ENCODE measurements at regions not wholly inside any gene's neighbourhood (a gene's known extent, or its start where the extent isn't known, plus 50 kb on each side); places are given as distances from the start of the nearest gene placed in this dataset.
"Not testable (repeated sequence)": the region's sequence is repeated elsewhere in the genome, so short reads cannot be mapped to it uniquely, and the experiment has no call there.

DNA sequence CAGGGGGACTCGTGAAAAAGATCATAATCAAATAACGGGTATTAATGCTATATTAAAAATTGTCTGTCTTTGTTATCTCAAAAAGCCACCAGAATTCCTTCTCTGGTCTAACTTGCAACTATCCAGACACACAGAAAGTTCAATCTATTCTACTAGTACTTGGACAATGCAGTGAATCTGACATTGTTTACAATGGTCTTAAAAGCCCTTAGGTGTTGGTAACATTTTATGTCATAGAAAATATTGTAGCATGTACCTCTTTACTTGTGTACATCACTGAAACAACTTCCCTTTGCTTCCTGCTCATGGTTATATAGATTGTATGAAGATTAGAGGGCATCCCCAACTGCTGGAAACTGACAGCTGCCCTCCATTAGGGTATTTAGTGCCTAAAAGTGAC is 71.1 kb upstream of the PPP3CA start:
- DNase-seq (ENCODE audit: low spot score), result no peak

DNA sequence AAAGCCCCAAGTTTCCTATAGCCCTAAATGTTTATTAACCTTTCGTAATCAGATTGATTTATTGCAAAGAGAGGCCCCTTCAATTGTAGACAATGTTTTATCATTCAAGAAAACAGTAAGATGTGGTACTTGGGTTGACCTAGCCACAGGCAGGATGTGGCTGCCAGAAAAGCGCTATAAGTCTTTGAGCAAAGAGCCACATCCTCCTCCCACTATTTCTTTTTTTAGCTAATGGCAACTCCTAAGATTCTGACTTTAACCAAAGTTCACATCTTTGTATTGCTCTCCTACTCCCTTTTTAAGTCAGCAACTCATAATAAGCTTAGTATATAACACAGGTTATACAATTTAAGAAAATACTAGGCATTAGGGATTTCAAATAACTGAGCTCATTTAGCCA is 70.7 kb upstream of the PPP3CA start:
- DNase-seq (ENCODE audit: low spot score), result no peak

DNA sequence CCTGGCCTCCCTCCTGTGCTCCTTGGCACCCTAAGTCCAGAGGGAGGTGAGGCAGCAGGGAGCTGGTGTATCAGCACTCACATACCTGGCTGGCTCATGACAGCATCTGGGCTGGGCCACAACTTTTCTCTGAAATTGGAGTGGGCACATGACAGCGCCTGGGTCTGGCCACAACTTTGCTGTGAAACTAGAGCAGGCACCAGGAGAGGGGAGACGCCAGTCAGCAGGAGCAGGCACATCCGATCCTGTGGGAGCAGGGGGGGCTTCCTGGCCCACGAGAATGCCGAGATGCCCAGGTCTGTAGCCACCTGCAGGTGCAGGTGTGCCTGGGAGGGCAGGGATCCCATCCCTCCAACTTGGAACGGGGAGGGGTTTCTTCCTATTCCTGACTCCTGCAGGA is 69.7 kb upstream of the PPP3CA start:
- no peak for DNase-seq (ENCODE audit: low spot score)

DNA sequence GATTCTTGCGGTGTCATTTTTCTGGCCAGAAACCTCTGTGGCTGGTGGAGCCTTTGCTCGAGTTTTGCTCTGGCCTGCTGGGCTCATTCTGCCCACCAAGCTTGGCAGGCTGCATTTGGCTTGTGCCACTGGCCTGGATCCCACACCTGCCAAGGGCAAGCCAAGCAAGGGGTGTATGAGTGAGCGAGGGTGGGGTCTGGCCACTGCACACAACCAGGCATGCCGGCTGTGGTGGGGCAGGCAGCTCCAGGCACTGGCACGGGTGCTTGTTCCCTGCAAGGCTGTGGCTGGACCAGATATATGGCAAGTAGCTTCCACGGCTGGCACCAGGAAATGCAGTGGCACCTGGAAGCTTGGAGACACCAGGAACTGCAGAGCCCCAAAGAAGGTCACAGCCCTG is 68.6 kb upstream of the PPP3CA start:
- no peak for DNase-seq (ENCODE audit: low spot score)

DNA sequence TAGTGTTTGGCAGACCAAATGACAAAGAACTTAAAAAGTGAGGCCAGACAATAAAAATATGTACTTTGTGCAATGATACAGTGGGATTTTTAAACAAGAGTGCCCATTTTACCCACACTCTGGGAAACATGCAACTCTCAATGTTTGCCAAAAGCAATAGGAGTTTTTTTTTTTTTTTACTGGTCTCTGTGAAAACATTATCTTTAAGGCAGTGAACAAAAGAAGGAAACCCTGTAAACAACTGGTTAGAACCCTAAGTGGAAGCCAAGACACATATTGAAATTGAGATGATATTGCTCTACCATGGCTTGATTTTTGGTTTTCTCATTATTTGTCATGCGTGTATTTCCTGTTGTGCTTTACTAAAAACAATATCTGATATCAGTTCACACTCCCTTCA is 67.2 kb upstream of the PPP3CA start:
- DNase-seq (ENCODE audit: low spot score), result no peak

DNA sequence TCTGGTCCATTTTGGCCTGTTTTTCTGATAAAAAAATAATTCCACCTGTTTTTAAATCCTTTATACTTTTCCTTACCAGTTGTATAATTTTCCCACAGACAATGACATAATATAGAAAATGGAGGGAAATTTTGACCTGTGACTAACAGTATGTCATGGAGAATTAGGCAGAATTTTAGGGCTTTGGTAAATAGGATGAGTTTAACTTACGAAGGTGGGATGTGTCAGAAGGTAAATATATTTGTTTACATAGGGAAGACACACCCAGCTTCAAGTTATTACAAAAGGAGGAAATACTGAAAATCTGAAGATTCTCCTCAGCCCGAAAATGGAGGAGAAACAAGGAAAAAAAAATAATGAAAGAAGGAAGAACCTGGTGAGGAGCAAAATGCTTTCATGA is 64.6 kb upstream of the PPP3CA start:
- no peak for DNase-seq (ENCODE audit: low spot score)

DNA sequence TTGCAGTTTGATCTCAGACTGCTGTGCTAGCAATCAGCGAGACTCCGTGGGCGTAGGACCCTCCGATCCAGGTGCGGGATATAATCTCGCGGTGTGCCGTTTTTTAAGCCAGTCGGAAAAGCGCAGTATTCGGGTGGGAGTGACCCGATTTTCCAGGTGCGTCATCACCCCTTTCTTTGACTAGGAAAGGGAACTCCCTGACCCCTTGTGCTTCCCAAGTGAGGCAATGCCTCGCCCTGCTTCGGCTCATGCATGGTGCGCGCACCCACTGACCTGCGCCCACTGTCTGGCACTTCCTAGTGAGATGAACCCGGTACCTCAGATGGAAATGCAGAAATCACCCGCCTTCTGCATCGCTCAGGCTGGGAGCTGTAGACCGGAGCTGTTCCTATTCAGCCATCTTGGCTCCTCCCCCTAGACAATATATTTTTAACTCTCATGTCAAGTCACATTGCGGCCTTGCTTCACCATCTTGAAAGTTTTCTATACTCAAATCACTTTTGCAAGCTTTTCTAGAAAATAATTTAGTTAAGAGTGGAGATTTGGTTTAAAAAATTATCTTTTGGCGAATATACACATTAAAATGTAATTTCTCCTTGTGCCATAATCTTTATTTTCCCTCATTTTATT is 64.1 kb upstream of the PPP3CA start:
- DNase-seq (ENCODE audit: low spot score), result not testable (repeated sequence)

DNA sequence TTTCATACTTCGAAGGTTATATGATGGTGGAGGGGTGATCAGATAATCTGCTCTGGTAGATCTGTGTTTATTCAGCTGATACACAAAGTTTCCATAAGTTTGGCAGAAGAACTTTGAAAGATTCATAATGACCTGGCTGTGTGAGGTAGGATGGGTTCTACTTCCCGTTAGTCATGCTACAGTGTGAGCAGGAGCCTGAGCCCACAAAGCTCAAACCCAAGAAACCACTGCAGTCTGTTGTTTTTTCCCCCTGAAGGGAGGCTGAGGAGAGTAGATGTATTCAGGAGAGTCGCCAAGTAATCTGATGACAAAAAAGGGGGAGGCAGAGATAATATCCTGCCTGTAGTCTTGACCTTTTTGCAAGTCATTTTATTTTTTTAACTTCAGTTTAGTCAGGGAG is 52.8 kb upstream of the PPP3CA start:
- no peak for DNase-seq (ENCODE audit: low spot score)

DNA sequence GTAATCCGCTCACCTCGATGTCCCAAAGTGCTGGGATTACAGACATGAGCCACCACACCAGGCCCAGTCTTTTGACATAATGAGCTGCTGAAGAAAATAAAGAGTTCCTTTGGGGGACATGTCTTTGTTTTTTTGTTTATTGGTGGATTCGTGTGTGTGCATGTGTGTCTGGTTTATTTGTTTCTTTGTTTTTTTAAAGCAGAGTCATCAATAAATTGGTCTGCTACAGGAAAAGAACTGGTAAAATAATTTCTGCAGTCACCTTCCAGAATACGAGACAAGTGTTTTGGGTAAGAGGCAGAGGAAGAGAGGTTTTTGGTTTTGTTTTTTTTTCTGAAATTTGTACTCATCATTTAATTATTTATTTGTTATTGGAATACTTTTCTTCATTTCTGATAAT is 51.5 kb upstream of the PPP3CA start:
- DNase-seq (ENCODE audit: low spot score), result no peak

Data from D341Med (cell line).